ENCODE measurements at regions not wholly inside any gene's neighbourhood (a gene's known extent, or its start where the extent isn't known, plus 50 kb on each side); places are given as distances from the start of the nearest gene placed in this dataset.

- H3K36me3 ChIP-seq (ENCODE audit: insufficient read depth, insufficient read length, low read length), result no peaks in the 10 kb centered on the region
- no peaks in the 10 kb centered on the region for H3K4me1 ChIP-seq (ENCODE audit: insufficient read depth, insufficient read length)
- no peak overlapping the region for H3K9ac ChIP-seq (ENCODE audit: insufficient read length, low read depth)
- H3K27me3 ChIP-seq (ENCODE audit: insufficient read depth, insufficient read length), result no peaks in the 10 kb centered on the region
- no peak for TF ChIP-seq SUZ12 (IDR thresholded peaks at IDR 0.05; ENCODE audit: extremely low read depth, insufficient read depth, insufficient read length)
- no peak for TF ChIP-seq ZNF274 (IDR thresholded peaks at IDR 0.05; ENCODE audit: low read depth, low read length)
- no peak for TF ChIP-seq YY1 (IDR thresholded peaks at IDR 0.05; ENCODE audit: insufficient read depth, insufficient read length)
- DNase-seq (ENCODE audit: low read depth, low spot score), result no peak
- H3K4me3 ChIP-seq (ENCODE audit: insufficient read length, low read depth), result no peak overlapping the region
- H3K9me3 ChIP-seq (ENCODE audit: insufficient read depth, low read length), result no peaks in the 10 kb centered on the region
Measured at GRCh38 chr13:105336706-105337576, 1198.5 kb downstream of the EFNB2 start.

GRCh38 chr13:105334211-105334610 is 1201.3 kb downstream of the EFNB2 start:
- H3K27me3 ChIP-seq (ENCODE audit: insufficient read depth, insufficient read length), result no peaks in the 10 kb centered on the region
- DNase-seq (ENCODE audit: low read depth, low spot score), result no peak
- H3K9me3 ChIP-seq (ENCODE audit: insufficient read depth, low read length), result no peaks in the 10 kb centered on the region
- TF ChIP-seq SUZ12 (IDR thresholded peaks at IDR 0.05; ENCODE audit: extremely low read depth, insufficient read depth, insufficient read length) (no peak), YY1 (IDR thresholded peaks at IDR 0.05; ENCODE audit: insufficient read depth, insufficient read length) (no peak), ZNF274 (IDR thresholded peaks at IDR 0.05; ENCODE audit: low read depth, low read length) (no peak)
- H3K9ac ChIP-seq (ENCODE audit: insufficient read length, low read depth), result no peak overlapping the region
- no peaks in the 10 kb centered on the region for H3K36me3 ChIP-seq (ENCODE audit: insufficient read depth, insufficient read length, low read length)
- no peak overlapping the region for H3K4me3 ChIP-seq (ENCODE audit: insufficient read length, low read depth)
- H3K4me1 ChIP-seq (ENCODE audit: insufficient read depth, insufficient read length), result no peaks in the 10 kb centered on the region

GRCh38 chr13:105333416-105333815 is 1202.0 kb downstream of the EFNB2 start:
- no peak overlapping the region for H3K9ac ChIP-seq (ENCODE audit: insufficient read length, low read depth)
- H3K27me3 ChIP-seq (ENCODE audit: insufficient read depth, insufficient read length), result no peaks in the 10 kb centered on the region
- H3K9me3 ChIP-seq (ENCODE audit: insufficient read depth, low read length), result no peaks in the 10 kb centered on the region
- TF ChIP-seq ZNF274 (IDR thresholded peaks at IDR 0.05; ENCODE audit: low read depth, low read length), result no peak
- TF ChIP-seq YY1 (IDR thresholded peaks at IDR 0.05; ENCODE audit: insufficient read depth, insufficient read length), result no peak
- TF ChIP-seq SUZ12 (IDR thresholded peaks at IDR 0.05; ENCODE audit: extremely low read depth, insufficient read depth, insufficient read length), result no peak
- DNase-seq (ENCODE audit: low read depth, low spot score), result no peak
- H3K4me1 ChIP-seq (ENCODE audit: insufficient read depth, insufficient read length), result no peaks in the 10 kb centered on the region
- H3K36me3 ChIP-seq (ENCODE audit: insufficient read depth, insufficient read length, low read length), result no peaks in the 10 kb centered on the region
- no peak overlapping the region for H3K4me3 ChIP-seq (ENCODE audit: insufficient read length, low read depth)

GRCh38 chr13:105329359-105329758 is 1206.1 kb downstream of the EFNB2 start:
- no peak for DNase-seq (ENCODE audit: low read depth, low spot score)
- H3K4me1 ChIP-seq (ENCODE audit: insufficient read depth, insufficient read length), result no peaks in the 10 kb centered on the region
- TF ChIP-seq SUZ12 (IDR thresholded peaks at IDR 0.05; ENCODE audit: extremely low read depth, insufficient read depth, insufficient read length) (no peak), YY1 (IDR thresholded peaks at IDR 0.05; ENCODE audit: insufficient read depth, insufficient read length) (no peak), ZNF274 (IDR thresholded peaks at IDR 0.05; ENCODE audit: low read depth, low read length) (no peak)
- H3K27me3 ChIP-seq (ENCODE audit: insufficient read depth, insufficient read length), result no peaks in the 10 kb centered on the region
- no peak overlapping the region for H3K4me3 ChIP-seq (ENCODE audit: insufficient read length, low read depth)
- no peaks in the 10 kb centered on the region for H3K9me3 ChIP-seq (ENCODE audit: insufficient read depth, low read length)
- no peaks in the 10 kb centered on the region for H3K36me3 ChIP-seq (ENCODE audit: insufficient read depth, insufficient read length, low read length)
- no peak overlapping the region for H3K9ac ChIP-seq (ENCODE audit: insufficient read length, low read depth)

GRCh38 chr13:105328212-105328611 is 1207.2 kb downstream of the EFNB2 start:
- Histone ChIP-seq H3K9me3 (ENCODE audit: insufficient read depth, low read length) (no peaks in the 10 kb centered on the region), H3K36me3 (ENCODE audit: insufficient read depth, insufficient read length, low read length) (no peaks in the 10 kb centered on the region), H3K4me3 (ENCODE audit: insufficient read length, low read depth) (no peak overlapping the region), H3K9ac (ENCODE audit: insufficient read length, low read depth) (no peak overlapping the region), H3K4me1 (ENCODE audit: insufficient read depth, insufficient read length) (no peaks in the 10 kb centered on the region), H3K27me3 (ENCODE audit: insufficient read depth, insufficient read length) (no peaks in the 10 kb centered on the region)
- DNase-seq (ENCODE audit: low read depth, low spot score), result no peak
- TF ChIP-seq SUZ12 (IDR thresholded peaks at IDR 0.05; ENCODE audit: extremely low read depth, insufficient read depth, insufficient read length) (no peak), ZNF274 (IDR thresholded peaks at IDR 0.05; ENCODE audit: low read depth, low read length) (no peak), YY1 (IDR thresholded peaks at IDR 0.05; ENCODE audit: insufficient read depth, insufficient read length) (no peak)

- TF ChIP-seq SUZ12 (IDR thresholded peaks at IDR 0.05; ENCODE audit: extremely low read depth, insufficient read depth, insufficient read length) (no peak), YY1 (IDR thresholded peaks at IDR 0.05; ENCODE audit: insufficient read depth, insufficient read length) (no peak), ZNF274 (IDR thresholded peaks at IDR 0.05; ENCODE audit: low read depth, low read length) (no peak)
- Histone ChIP-seq H3K9ac (ENCODE audit: insufficient read length, low read depth) (no peak overlapping the region), H3K9me3 (ENCODE audit: insufficient read depth, low read length) (no peaks in the 10 kb centered on the region), H3K4me1 (ENCODE audit: insufficient read depth, insufficient read length) (no peaks in the 10 kb centered on the region), H3K36me3 (ENCODE audit: insufficient read depth, insufficient read length, low read length) (no peaks in the 10 kb centered on the region), H3K4me3 (ENCODE audit: insufficient read length, low read depth) (no peak overlapping the region), H3K27me3 (ENCODE audit: insufficient read depth, insufficient read length) (no peaks in the 10 kb centered on the region)
- DNase-seq (ENCODE audit: low read depth, low spot score), result no peak
Measured at GRCh38 chr13:105327581-105328126, 1207.8 kb downstream of the EFNB2 start.

GRCh38 chr13:105319875-105320274 is 1215.6 kb downstream of the EFNB2 start:
- Histone ChIP-seq H3K9me3 (ENCODE audit: insufficient read depth, low read length) (no peaks in the 10 kb centered on the region), H3K4me3 (ENCODE audit: insufficient read length, low read depth) (no peak overlapping the region), H3K9ac (ENCODE audit: insufficient read length, low read depth) (no peak overlapping the region), H3K4me1 (ENCODE audit: insufficient read depth, insufficient read length) (no peaks in the 10 kb centered on the region), H3K36me3 (ENCODE audit: insufficient read depth, insufficient read length, low read length) (no peaks in the 10 kb centered on the region), H3K27me3 (ENCODE audit: insufficient read depth, insufficient read length) (no peaks in the 10 kb centered on the region)
- DNase-seq (ENCODE audit: low read depth, low spot score), result no peak
- TF ChIP-seq SUZ12 (IDR thresholded peaks at IDR 0.05; ENCODE audit: extremely low read depth, insufficient read depth, insufficient read length), result no peak
- no peak for TF ChIP-seq YY1 (IDR thresholded peaks at IDR 0.05; ENCODE audit: insufficient read depth, insufficient read length)
- TF ChIP-seq ZNF274 (IDR thresholded peaks at IDR 0.05; ENCODE audit: low read depth, low read length), result no peak
